ENCODE measurements at regions not wholly inside any gene's neighbourhood (a gene's known extent, or its start where the extent isn't known, plus 50 kb on each side); places are given as distances from the start of the nearest gene placed in this dataset.

DNA sequence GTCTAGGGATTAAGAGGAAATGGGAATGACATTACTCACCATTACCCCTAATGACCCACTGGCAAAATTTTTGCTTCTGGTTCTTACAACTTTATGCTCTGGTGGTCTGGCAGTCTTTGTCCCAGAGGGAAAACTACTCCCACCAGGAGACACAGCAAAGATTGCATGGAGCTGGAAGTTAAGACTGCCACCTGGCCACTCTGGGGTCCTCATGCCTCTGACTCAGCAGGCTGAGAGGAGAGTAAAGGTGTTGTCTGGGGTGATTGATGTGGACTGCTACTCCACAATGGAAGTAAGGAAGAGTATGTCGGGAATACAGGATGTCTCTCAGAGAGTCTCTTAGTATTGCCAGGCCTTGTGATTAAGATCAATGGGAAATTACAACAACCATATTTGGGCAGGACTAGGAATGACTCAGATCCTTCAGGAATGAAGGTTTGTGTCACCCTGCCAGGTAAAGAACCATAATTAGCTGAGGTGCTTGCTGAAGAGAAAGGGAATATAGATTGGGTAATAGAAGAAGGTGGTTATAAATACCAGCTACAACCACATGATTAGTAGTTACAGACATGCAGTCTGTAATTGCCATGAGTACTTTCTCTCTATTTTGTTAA lies 215.5 kb downstream of the GPAT3 start:
- Histone ChIP-seq H3K4me3 (ENCODE audit: low read depth in 2 of 2, low read length in 2 of 2) (no peak overlapping the region), H3K27me3 (ENCODE audit: control insufficient read depth, insufficient read depth, low read length) (no peaks in the 10 kb centered on the region), H3K27ac (ENCODE audit: low read length) (no peak overlapping the region), H3K4me1 (ENCODE audit: control insufficient read depth, insufficient read depth, low read length) (no peaks in the 10 kb centered on the region), H3K9me3 (ENCODE audit: control insufficient read depth, insufficient read depth, low read depth, low read length) (no peaks in the 10 kb centered on the region), H3K36me3 (ENCODE audit: control insufficient read depth, insufficient read depth, low read length) (no peaks in the 10 kb centered on the region)
- in situ Hi-C loops (cut with HindIII; ENCODE audit: low pct_unique_long_range_greater_than_20kb, low sequenced_read_pairs) (no loop called here), intact Hi-C loops (cut with micrococcal nuclease; ENCODE audit: unreplicated experiment) (no loop called here)
- POLR2A ChIA-PET: no interaction called here
- no TSS peak for BruUV-seq (replicated peaks)
- ATAC-seq (no peak), DNase-seq (ENCODE audit: low read depth, low spot score) (no peak)
- CTCF ChIA-PET: no interaction called here
- TF ChIP-seq TCF7L2 (IDR thresholded peaks at IDR 0.05; ENCODE audit: low read depth, low read length) (no peak), CTCF (IDR thresholded peaks at IDR 0.05) (no peak), SIN3A (IDR thresholded peaks at IDR 0.05; ENCODE audit: borderline replicate concordance, insufficient read depth, low read depth, low read length) (no peak), POLR2AphosphoS5 (IDR thresholded peaks at IDR 0.05; ENCODE audit: low read depth, low read length) (no peak), REST (IDR thresholded peaks at IDR 0.05; ENCODE audit: insufficient read depth in 1 of 2, low read depth in 2 of 2, low read length in 1 of 2) (no peak)

- DNase-seq (ENCODE audit: low read depth, low spot score) (no peak), ATAC-seq (no peak)
- intact Hi-C loops (cut with micrococcal nuclease; ENCODE audit: unreplicated experiment): no loop called here
- in situ Hi-C loops (cut with HindIII; ENCODE audit: low pct_unique_long_range_greater_than_20kb, low sequenced_read_pairs): no loop called here
- no peak for TF ChIP-seq TCF7L2 (IDR thresholded peaks at IDR 0.05; ENCODE audit: low read depth, low read length)
- no peak for TF ChIP-seq POLR2AphosphoS5 (IDR thresholded peaks at IDR 0.05; ENCODE audit: low read depth, low read length)
- TF ChIP-seq REST (IDR thresholded peaks at IDR 0.05; ENCODE audit: insufficient read depth in 1 of 2, low read depth in 2 of 2, low read length in 1 of 2): no peak
- no peak for TF ChIP-seq CTCF (IDR thresholded peaks at IDR 0.05)
- no peak for TF ChIP-seq SIN3A (IDR thresholded peaks at IDR 0.05; ENCODE audit: borderline replicate concordance, insufficient read depth, low read depth, low read length)
- BruUV-seq (replicated peaks): no TSS peak
- ChIA-PET CTCF (no interaction called here), POLR2A (no interaction called here)
- no peak overlapping the region for H3K27ac ChIP-seq (ENCODE audit: low read length)
- no peaks in the 10 kb centered on the region for H3K36me3 ChIP-seq (ENCODE audit: control insufficient read depth, insufficient read depth, low read length)
- no peak overlapping the region for H3K4me3 ChIP-seq (ENCODE audit: low read depth in 2 of 2, low read length in 2 of 2)
- no peaks in the 10 kb centered on the region for H3K9me3 ChIP-seq (ENCODE audit: control insufficient read depth, insufficient read depth, low read depth, low read length)
- H3K27me3 ChIP-seq (ENCODE audit: control insufficient read depth, insufficient read depth, low read length): no peaks in the 10 kb centered on the region
- no peaks in the 10 kb centered on the region for H3K4me1 ChIP-seq (ENCODE audit: control insufficient read depth, insufficient read depth, low read length)
Measured at GRCh38 chr4:83748711-83749110, 212.8 kb downstream of the GPAT3 start.
